ENCODE measurements at regions not wholly inside any gene's neighbourhood (a gene's known extent, or its start where the extent isn't known, plus 50 kb on each side); places are given as distances from the start of the nearest gene placed in this dataset.

DNA sequence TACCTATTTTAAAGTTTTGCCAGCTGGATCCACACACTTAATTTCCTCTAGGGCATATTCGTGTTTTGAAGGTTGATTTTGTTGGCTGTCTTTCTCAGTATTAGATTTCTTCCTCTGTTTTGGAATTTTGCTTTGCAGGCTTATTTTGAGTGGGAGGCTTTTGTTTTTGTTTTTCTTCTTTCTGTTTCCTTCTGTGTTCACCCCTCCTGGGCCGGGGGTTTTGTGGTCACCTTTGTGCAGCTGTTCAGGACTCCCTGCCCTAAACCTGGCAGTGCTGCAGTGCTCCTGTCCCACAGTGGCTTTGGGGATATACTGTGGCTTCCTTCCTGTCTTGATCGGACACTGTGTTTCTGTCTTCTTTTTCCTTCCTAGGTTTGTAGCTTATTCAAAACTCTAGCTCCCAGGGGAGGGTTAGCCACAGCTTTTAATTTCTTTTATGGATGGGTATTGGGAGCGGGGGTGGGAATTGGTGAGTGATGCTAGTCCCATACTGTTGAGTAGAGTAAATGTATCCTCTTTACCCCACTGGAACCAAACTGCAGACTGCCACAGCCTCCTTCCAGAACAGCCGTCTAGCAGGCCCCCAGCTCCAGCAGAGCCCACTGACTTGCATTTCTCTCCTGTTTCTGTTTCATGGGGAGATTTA, 228.7 kb upstream of the FZD8 start (continued):
- TF ChIP-seq CHD7 (IDR thresholded peaks at IDR 0.05; ENCODE audit: insufficient replicate concordance, low read length): no peak
- TF ChIP-seq ATF2 (IDR thresholded peaks at IDR 0.05; ENCODE audit: low read length): no peak
- no peak for TF ChIP-seq KDM4A (IDR thresholded peaks at IDR 0.05; ENCODE audit: low read depth, low read length, severe bottlenecking)
- no peak for TF ChIP-seq EGR1 (IDR thresholded peaks at IDR 0.05; ENCODE audit: borderline replicate concordance, low read depth, low read length)
- TF ChIP-seq TBP (IDR thresholded peaks at IDR 0.05; ENCODE audit: low read depth, low read length): no peak
- no peak for TF ChIP-seq CEBPB (IDR thresholded peaks at IDR 0.05; ENCODE audit: low read depth, low read length)
- TF ChIP-seq SP4 (IDR thresholded peaks at IDR 0.05; ENCODE audit: low read length): no peak
- no peak for TF ChIP-seq POLR2A (IDR thresholded peaks at IDR 0.05; ENCODE audit: control extremely low read depth in 1 of 2, low read depth in 2 of 2, low read length in 2 of 2)
- no peak for TF ChIP-seq TAF7 (optimal IDR thresholded peaks at IDR 0.05; ENCODE audit: borderline replicate concordance, low read depth, low read length)
- TF ChIP-seq SIX5 (IDR thresholded peaks at IDR 0.05; ENCODE audit: low read depth, low read length): no peak
- no peak for TF ChIP-seq HDAC6 (IDR thresholded peaks at IDR 0.05; ENCODE audit: low read depth, low read length)
